Left renal cortex interstitium (tissue), 4 donors: ENCODE measurements at regions not wholly inside any gene's neighbourhood (a gene's known extent, or its start where the extent isn't known, plus 50 kb on each side); places are given as distances from the start of the nearest gene placed in this dataset.

Experiments
- DNase-seq, 4 donors: peaks; one replicate each; pipeline ENCODE4 v3.0.0-alpha.2; 2013; ENCODE audit warnings: low read depth in 4 of 4, low spot score in 2 of 4, missing footprints in 1 of 4

DNA sequence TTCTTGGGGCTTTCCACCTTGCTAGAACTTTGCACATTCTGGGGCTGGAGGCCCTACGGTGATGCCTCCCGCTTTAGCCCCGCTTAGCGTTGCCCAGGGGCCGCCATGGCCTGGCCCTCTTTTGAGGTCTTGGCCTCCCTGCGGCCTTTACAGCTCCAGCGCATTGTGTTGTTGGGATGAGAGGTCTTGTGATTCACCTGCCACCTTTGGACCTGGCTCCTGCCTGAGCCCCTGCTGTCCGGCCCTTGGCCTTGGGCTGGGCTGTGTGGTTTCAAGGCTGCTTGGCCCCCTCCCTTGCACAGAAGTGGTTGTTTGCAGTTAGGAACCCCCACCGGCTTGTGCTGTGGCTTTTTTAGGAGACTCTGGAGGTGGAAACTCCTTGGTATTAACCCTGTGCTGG is 61.0 kb upstream of the CDH4 start:
- no peak for DNase-seq

- no peak for DNase-seq
Measured at GRCh38 chr20:61192337-61192950, 59.6 kb upstream of the CDH4 start.

DNA sequence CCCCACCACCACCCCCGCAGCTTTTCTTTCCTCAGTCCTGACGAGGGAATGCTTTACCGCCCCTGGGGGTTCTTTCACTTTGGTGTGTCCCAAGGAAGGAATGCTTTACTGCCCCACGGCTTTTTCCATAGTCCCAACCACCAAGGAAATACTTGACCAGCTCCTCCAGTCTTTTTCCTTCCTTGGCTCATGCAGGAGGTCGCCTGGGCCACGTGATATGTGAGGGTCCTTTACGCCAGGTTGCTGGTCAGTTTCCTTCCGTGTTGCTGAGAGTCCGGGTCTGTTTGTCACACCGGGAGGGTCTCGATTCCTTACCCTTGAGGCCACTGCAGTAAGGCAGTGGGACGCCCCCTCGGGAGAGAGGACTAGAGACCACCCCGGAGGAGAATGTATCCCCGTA is 58.9 kb upstream of the CDH4 start:
- DNase-seq: no peak
